Activated T-helper 1 cell treated with anti-CD3 and anti-CD28 coated beads, Interleukin-12 subunit alpha, Interleukin-12 subunit beta, Interleukin-2, Interleukin-4 antibody, amounts not matched to agents 30 ng/mL and 10 ng/mL and 1 ng/mL, durations not matched to agents 14 hours and 24 hours and 36 hours (primary cell): ENCODE measurements at regions not wholly inside any gene's neighbourhood (a gene's known extent, or its start where the extent isn't known, plus 50 kb on each side); places are given as distances from the start of the nearest gene placed in this dataset.

ENCODE experiments used
- DNase-seq: peaks from one replicate; pipeline ENCODE4 v3.0.0; 2021; ENCODE audit warnings: low spot score
- H3K27ac Mint-ChIP-seq: one replicate; pipeline ENCODE4 v1.8.0; 2021; ENCODE audit warnings: mild to moderate bottlenecking, mixed read lengths
- H3K27me3 Mint-ChIP-seq: one replicate; pipeline ENCODE4 v1.8.0; 2022; ENCODE audit warnings: mild to moderate bottlenecking, moderate library complexity, mixed read lengths; ENCODE audit not compliant: insufficient read depth
- H3K36me3 Mint-ChIP-seq: one replicate; pipeline ENCODE4 v1.8.0; 2021; ENCODE audit warnings: low read depth, mixed read lengths
- H3K4me1 Mint-ChIP-seq: one replicate; pipeline ENCODE4 v1.8.0; 2021; ENCODE audit warnings: low read depth, mixed read lengths
- H3K4me3 Mint-ChIP-seq: one replicate; pipeline ENCODE4 v1.8.0; 2021; ENCODE audit warnings: mild to moderate bottlenecking, moderate library complexity, mixed read lengths
- H3K9me3 Mint-ChIP-seq: one replicate; pipeline ENCODE4 v1.8.0; 2021; ENCODE audit warnings: mixed read lengths
- intact Hi-C: fragments of 100-400 bp; cut with micrococcal nuclease; formaldehyde crosslinking; loops from one replicate; pipeline ENCODE4 v1.15.1; 2024

DNA sequence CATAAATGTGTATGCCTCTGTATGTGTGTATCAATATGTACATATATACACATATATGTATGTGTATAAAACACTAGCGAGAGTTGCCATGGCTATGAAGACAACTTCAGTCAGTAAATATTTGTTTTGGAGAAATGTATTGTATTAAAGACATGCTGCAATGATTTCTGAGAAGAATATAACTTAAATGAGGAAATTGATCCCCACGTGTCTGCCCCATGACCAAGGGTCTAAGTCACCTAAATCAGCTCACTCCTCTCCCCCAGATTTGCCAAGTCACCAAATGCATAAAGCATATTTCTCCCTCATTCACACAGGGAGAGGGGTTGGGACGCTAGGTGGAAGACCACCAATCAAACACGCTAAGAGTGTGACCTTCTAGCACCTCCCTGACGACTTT, 58.3 kb upstream of the LYST start:
- peaks cover 32% of the 10 kb centered on the region for H3K4me1 Mint-ChIP-seq
- H3K9me3 Mint-ChIP-seq, result no peaks in the 10 kb centered on the region
- H3K4me3 Mint-ChIP-seq, result no peak overlapping the region
- no peak for DNase-seq
- no peak overlapping the region for H3K27ac Mint-ChIP-seq
- H3K27me3 Mint-ChIP-seq, result no peaks in the 10 kb centered on the region
- intact Hi-C loops, result no loop called here
- peaks cover 3% of the 10 kb centered on the region for H3K36me3 Mint-ChIP-seq

DNA sequence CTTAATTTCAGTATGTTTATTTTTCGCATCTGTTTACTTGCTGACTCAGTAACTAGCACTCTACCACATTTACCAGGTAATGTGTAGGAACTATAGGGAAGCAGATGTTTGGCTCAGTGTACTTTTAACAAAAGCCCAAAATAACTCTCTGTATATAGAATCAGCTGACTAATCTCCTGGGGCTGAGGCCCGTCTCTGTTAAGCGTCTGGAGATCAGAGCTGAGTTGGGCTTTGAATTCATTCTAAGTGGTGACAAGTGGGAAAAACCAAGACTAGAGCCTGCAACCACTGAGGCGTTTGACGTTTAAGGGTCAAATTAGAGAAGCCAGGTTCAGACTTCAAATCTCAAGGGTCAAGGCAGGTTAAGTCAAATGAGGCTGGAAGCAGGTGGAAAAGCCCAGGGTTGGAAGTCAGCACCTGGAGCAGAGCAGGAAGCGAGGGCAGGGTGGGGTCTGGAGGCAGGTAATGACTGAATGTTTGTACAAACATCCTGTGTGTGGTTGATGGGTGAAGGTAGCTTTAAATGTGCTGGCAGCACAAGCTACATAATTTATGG, 56.8 kb upstream of the LYST start:
- intact Hi-C loops, result no loop called here
- Mint-ChIP-seq H3K4me3 (peak overlapping the region; percentile 29), H3K9me3 (no peaks in the 10 kb centered on the region), H3K36me3 (peaks cover 4% of the 10 kb centered on the region), H3K4me1 (peaks cover 42% of the 10 kb centered on the region), H3K27me3 (no peaks in the 10 kb centered on the region), H3K27ac (peak overlapping the region; percentile 31)
- DNase-seq, result peak; percentile 25

DNA sequence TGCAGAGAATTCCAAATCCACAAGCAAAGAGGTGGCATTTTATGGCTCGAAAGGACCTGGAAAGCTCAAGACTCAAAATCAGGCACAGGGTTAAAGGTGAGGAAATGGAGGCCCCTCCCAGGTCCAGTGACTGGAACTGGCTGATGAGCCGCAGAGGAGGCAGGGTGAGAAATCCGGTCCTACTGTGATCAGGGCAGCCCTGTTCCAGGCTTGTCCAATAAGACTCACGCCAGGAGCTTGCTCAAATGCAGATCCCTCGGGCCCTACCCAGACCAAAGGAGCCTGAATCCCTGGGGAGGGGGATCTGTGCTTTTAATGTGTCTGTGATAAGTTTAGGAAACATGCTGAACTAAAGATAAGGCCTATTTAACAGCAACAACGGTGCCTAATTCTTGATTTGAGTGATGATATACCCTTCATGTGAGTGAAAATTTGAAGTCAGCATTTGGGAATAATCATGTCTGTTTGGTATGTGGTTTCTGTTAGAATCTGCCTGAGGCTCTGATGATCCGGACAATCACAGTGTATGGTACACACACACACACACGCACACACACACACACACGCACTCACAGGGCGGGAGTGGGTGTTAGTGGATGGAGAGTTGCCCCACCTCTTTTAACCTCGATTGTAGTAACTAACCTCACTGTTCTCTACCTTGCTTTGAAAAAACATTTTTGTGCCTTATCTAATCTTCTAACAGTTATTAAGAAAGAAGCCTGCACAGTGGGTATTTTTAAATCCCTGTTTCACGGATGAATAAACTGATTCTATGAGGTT, 54.1 kb upstream of the LYST start:
- intact Hi-C loops, result no loop called here
- no peaks in the 10 kb centered on the region for H3K27me3 Mint-ChIP-seq
- H3K36me3 Mint-ChIP-seq, result peaks cover 5% of the 10 kb centered on the region
- no peak overlapping the region for H3K27ac Mint-ChIP-seq
- H3K4me1 Mint-ChIP-seq, result peaks cover 51% of the 10 kb centered on the region
- no peak for DNase-seq
- no peaks in the 10 kb centered on the region for H3K9me3 Mint-ChIP-seq
- no peak overlapping the region for H3K4me3 Mint-ChIP-seq

DNA sequence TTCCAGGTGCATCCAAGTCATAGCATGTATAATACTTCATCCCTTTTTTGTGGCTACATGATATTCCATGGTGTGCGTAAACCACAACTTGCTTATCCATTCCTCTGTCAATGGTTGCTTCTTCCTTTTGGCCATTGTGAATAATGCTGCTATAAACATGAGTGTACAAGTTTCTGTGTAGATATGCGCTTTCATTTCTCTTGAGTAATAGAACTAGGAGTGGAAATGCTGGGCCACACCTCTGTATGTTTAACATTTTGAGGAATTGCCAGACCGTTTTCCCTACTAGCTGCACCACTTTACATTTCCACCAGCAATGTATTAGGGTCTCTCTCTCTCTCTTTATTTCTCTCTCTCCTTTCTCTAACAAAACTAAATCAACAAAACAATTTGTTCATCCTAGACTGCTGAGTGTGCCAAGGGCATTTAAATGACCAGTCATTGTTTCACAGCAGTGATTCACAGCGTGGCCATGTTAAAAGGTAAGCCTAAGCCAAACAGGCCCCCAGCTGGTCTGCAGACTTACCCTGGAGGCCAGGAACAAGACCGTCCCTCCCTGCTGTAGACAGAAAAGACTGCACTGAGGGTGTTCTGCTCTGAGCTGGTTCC, 53.2 kb upstream of the LYST start:
- intact Hi-C loops, result no loop called here
- H3K27ac Mint-ChIP-seq, result no peak overlapping the region
- no peaks in the 10 kb centered on the region for H3K27me3 Mint-ChIP-seq
- no peak overlapping the region for H3K4me3 Mint-ChIP-seq
- peaks cover 51% of the 10 kb centered on the region for H3K4me1 Mint-ChIP-seq
- no peak for DNase-seq
- H3K9me3 Mint-ChIP-seq, result no peaks in the 10 kb centered on the region
- peaks cover 5% of the 10 kb centered on the region for H3K36me3 Mint-ChIP-seq

DNA sequence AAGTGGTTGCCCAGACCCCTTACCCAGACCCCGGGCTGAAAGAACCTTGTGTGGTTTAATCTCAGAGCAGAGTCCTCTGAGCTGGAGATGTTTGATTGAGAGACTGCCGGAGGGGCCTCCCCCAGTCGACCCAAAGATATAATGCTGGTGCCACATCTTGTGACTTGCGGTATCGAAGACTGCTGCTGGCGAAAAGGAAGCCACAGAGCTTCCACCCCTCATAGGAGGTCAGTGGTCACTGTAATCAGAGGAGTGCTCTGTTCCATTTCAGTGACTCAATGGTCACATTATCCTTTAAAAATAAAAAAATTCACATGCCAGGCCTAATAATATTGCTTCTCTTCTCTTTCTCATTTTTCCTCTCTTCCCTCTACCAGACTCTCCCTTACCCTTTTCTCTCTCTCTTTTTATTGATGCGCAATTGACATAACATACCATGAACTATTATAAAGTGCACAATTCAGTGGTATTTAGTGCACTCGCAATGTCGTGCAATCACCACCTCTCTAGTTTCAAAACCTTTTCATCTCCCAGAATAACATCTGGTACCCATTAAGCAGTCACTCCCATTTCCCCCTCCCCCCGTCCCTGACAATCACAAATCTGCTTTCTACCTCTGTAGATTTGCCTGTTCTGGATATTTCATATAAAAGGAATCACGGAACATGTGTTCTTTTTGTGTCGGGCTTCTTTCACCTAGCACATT, 52.6 kb upstream of the LYST start:
- no peak overlapping the region for H3K4me3 Mint-ChIP-seq
- no peaks in the 10 kb centered on the region for H3K9me3 Mint-ChIP-seq
- DNase-seq, result no peak
- no peak overlapping the region for H3K27ac Mint-ChIP-seq
- intact Hi-C loops, result no loop called here
- peaks cover 47% of the 10 kb centered on the region for H3K4me1 Mint-ChIP-seq
- H3K27me3 Mint-ChIP-seq, result no peaks in the 10 kb centered on the region
- peaks cover 5% of the 10 kb centered on the region for H3K36me3 Mint-ChIP-seq

DNA sequence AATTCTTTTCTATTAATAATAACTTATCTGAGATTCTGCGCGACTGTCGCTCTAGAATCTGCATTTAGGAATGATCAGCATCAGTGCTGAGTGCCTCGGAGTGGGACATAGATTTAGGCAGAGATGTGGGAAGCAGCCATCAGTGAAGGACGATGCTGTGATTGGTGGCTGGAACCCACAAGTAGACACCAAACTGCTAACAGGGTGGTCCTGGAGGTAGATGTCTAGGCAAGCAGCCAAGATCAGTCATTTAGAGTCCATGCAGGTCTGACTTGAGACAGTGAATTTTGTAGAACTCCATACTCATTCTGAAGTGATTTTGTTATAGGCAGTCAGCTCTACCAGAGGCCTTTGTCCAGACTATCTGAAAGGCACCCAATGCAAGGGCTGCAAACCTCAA, 51.8 kb upstream of the LYST start:
- H3K4me1 Mint-ChIP-seq, result peaks cover 39% of the 10 kb centered on the region
- intact Hi-C loops, result no loop called here
- H3K4me3 Mint-ChIP-seq, result no peak overlapping the region
- peaks cover 5% of the 10 kb centered on the region for H3K36me3 Mint-ChIP-seq
- H3K9me3 Mint-ChIP-seq, result no peaks in the 10 kb centered on the region
- H3K27ac Mint-ChIP-seq, result no peak overlapping the region
- H3K27me3 Mint-ChIP-seq, result no peaks in the 10 kb centered on the region
- no peak for DNase-seq

DNA sequence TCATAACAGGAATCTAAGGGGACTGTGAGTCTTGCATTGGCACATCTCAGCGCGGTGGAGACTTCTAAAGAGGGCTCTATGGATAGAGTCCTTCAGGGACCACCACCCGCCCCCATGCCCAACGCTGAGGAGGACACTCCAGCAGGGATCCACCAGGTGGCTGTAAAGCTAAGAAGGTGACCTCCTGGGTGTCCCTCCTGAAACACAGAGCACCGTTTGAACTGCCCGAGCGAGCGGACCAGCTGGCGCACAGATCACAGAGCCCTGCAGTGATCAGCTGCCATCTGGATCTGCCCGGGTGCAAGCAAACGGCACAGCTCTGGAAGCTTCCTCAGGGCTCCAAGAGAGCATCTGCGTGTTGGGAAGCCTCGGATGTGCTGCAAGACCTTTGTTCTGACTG, 51.3 kb upstream of the LYST start:
- Mint-ChIP-seq H3K36me3 (peaks cover 5% of the 10 kb centered on the region), H3K4me1 (peaks cover 35% of the 10 kb centered on the region), H3K9me3 (no peaks in the 10 kb centered on the region), H3K27ac (no peak overlapping the region), H3K27me3 (no peaks in the 10 kb centered on the region), H3K4me3 (no peak overlapping the region)
- intact Hi-C loops, result no loop called here
- no peak for DNase-seq

DNA sequence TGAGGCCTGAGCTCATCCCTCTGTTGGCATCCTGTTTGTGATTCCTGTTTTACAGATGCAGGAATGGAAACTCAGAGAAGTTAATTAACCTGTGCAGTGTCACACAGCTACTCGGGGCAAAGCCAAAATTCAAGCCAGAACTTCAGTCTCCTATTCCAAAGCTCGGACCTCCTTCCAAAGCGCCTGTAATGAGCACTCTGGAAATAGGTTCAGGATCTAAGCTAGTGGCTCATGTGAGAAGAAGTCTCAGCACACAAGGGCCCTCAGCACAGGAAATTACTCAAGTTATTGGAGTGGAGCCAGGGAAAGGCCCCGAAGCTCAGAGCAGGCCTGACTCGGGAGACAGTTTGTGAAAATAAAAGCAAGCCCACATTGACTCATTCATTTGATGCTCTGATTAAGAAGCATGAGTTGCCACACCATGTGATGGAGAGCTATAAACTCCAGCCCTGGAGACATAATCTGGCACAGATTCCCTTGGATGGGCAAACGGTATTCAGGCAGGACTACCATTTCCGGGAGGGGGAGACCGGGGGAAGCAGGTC, 50.6 kb upstream of the LYST start:
- peaks cover 29% of the 10 kb centered on the region for H3K4me1 Mint-ChIP-seq
- intact Hi-C loops, result loop anchor here (1.0 kb wide), 2 partner anchors 29 to 41 kb away; no protein-coding TSS in a partner anchor
- DNase-seq, result peak; percentile 29
- H3K9me3 Mint-ChIP-seq, result no peaks in the 10 kb centered on the region
- peak overlapping the region; percentile 90 for H3K27ac Mint-ChIP-seq
- H3K4me3 Mint-ChIP-seq, result no peak overlapping the region
- H3K27me3 Mint-ChIP-seq, result no peaks in the 10 kb centered on the region
- peaks cover 5% of the 10 kb centered on the region for H3K36me3 Mint-ChIP-seq
